ENCODE measurements at regions not wholly inside any gene's neighbourhood (a gene's known extent, or its start where the extent isn't known, plus 50 kb on each side); places are given as distances from the start of the nearest gene placed in this dataset.
"Not testable (repeated sequence)": the region's sequence is repeated elsewhere in the genome, so short reads cannot be mapped to it uniquely, and the experiment has no call there.

GRCh38 chr5:86977190-86977589 lies 290.5 kb upstream of the RASA1 start:
- DNase-seq (ENCODE audit: low read depth): no peak

GRCh38 chr5:86977808-86978207 lies 289.9 kb upstream of the RASA1 start:
- DNase-seq (ENCODE audit: low read depth): no peak

DNA sequence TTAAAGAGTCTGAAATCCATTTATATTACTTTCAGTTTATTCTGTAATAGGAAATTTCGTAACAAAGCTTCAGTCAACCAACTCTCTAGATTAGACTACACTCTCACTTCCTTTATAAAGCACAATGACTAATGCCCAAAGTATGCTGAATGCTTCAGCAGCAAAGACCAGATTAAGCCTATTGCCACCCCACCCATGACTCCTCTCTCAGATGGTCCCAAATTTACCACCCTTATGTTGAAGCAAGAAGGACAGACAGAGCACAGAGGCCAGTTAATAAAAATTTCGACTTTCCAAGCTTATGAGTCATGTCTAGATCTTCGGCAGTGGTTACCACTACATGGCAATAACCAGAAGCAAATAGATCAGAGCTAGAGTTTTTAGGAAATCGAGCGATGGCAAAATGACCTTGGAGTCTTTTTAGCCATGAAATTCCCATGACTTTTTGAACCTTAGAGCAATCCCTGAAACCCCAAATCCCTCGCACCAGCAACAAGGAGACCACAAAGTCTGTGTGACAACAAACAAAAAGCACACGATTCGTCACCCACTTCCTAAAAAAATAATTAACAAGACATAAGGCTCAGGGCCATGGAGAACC lies 287.8 kb upstream of the RASA1 start:
- no peak for DNase-seq (ENCODE audit: low read depth)

GRCh38 chr5:86981898-86982297 lies 285.8 kb upstream of the RASA1 start:
- no peak for DNase-seq (ENCODE audit: low read depth)

DNA sequence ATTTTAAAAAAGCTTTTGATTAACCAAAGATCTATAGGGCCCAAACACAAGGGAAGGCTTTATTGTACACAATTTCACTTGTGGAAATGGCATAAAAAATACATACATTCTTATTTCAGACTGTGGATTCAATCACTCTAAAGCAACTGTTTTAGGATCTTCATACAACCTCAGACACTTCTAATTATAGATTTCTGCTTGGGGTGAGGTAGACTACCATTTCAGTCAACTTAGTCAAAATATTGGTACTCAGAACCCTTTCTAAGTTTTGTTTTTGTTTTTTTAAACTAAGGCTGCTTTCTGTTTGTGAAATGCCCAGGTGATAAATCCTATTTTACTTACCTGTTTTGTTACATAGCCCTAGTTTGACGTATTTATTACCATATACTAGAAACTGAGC lies 284.5 kb upstream of the RASA1 start:
- DNase-seq (ENCODE audit: low read depth): no peak

DNA sequence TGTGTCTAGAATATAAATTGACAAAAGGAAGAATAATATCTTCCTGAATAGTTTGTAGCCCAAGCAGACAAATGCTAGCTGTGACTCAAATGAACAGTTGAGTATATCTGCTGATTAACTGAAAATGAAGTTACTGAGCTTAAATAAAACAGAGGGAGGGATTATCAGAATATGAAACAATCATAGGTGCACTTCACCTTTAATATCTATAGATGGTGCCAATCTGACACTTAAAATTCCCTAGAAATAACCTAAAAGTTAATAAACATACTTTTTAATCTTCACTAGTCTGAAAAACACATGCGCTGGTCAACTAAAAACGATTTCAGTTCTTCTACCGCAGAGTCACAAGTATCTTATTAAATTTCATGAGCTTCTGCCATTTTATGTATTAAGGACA lies 280.8 kb upstream of the RASA1 start:
- DNase-seq (ENCODE audit: low read depth): no peak

GRCh38 chr5:86997516-86997915 lies 270.2 kb upstream of the RASA1 start:
- DNase-seq (ENCODE audit: low read depth): no peak

DNA sequence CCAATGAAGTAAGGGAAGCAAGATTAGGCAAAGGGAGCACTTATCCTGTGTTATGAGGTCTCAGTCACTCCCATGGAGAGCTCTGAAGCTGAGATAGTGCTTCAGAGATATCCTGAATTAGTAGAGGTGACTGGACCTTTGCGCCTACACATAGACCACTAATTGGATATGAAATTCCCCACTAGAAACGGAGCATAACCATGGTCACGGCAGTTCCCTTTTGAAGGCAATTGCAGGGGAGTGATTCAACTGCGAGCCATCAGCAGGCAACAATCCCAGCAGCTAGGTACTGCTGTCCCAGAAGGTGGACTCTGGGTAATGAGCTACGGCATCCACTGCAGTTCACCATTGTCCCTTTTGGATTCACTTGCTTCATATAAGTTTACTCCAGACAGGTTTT lies 267.7 kb upstream of the RASA1 start:
- no peak for DNase-seq (ENCODE audit: low read depth)

DNA sequence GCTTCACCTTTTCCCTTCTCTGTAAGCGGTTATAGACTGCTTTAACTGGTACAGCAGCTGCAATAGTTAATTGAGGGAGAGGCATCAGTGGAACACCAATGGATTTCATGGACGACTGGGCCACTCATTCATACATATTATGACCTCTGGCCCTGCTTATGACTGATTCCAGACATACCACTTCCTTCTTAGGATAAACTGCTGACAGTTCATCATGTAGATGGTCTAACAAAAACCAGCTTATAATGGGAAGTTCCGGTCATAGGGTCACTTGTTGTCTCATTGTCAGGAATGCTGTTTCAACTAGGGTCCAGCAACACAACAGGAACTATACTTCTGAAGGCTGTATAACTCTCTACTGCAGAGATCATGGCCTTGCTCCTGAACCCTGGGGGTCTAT lies 265.2 kb upstream of the RASA1 start:
- no peak for DNase-seq (ENCODE audit: low read depth)

GRCh38 chr5:87004101-87004500 lies 263.6 kb upstream of the RASA1 start:
- DNase-seq (ENCODE audit: low read depth): no peak

GRCh38 chr5:87007737-87008136 lies 259.9 kb upstream of the RASA1 start:
- DNase-seq (ENCODE audit: low read depth): no peak

DNA sequence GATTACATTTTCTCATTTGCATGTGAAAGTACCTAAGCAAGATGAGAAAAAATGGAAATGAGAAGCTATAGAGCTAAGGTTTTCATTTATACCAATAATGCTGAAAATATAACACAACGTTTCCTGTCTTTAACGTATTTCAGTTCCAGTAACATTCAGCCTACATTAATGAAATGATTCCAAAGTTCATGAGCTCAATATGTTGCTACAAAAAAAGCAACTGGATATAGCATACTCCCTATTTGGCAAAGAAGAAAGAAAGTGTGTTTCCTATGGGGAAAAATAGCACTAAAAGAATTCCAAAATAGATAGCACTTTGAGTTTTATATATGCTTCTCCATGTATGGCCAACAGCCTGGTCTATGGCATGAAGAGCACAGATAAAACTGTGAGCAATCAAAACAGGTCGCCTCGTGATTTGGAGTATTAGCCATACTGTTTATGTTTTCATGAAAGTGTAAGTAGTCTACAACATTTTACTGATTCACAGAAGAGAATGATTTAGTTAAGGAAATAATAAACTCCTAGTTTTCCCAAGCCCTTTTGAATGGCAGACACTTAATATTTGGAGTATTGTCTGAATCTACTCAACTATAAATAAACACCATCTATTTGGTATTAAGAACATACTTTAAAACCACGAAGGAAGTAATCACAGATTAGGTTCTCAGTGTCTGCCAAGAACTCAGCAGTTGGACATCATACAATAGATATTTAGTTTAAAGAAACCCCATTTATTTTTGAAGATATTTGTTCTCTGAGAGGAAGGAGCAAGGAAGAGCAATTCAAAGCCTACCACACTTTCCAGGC lies 258.7 kb upstream of the RASA1 start:
- DNase-seq (ENCODE audit: low read depth): no peak

GRCh38 chr5:87010736-87011135 lies 256.9 kb upstream of the RASA1 start:
- DNase-seq (ENCODE audit: low read depth): no peak

DNA sequence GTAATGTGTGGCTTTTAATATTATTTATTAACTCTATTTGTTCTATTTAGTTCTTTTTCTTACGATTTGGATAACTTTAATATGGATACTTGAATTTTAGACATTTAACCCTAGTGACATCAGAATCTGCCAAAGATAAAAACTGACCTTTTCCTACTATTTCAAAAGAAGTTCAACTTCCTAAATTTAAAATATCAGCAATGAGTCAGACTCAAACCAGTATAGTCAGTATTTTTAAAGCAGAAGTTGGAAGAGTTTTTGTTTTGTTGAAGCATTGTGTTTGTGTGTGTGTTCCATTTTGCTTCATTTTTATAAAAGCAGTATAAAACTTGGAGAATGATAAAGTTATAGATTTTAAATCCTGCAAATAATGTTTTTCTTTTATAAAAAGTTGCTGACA lies 251.8 kb upstream of the RASA1 start:
- DNase-seq (ENCODE audit: low read depth): no peak

- DNase-seq (ENCODE audit: low read depth): peak; percentile 4
These were observed 247.4 kb upstream of the RASA1 start for GRCh38 chr5:87020099-87020934.

DNA sequence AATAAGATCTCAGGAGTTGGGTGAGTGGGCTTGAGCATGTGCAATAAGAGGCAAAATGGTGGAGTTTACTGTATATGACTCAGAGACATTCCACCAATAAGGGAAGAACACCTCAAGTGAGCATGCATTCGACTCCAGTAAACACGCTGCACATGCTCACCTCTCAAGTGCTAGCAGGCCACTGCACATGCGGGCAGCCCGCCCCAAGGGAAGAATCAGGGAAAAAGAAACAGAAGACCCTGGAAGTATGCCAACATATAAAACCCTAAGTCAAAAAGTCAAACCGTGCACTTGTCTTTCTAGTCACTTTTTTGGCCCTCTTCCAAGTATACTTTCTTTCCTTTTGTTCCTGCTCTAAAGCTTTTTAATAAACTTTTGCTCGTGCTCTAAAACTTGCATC lies 245.3 kb upstream of the RASA1 start:
- DNase-seq (ENCODE audit: low read depth): no peak

- DNase-seq (ENCODE audit: low read depth): no peak
These were observed 240.1 kb upstream of the RASA1 start for GRCh38 chr5:87027570-87027969.

DNA sequence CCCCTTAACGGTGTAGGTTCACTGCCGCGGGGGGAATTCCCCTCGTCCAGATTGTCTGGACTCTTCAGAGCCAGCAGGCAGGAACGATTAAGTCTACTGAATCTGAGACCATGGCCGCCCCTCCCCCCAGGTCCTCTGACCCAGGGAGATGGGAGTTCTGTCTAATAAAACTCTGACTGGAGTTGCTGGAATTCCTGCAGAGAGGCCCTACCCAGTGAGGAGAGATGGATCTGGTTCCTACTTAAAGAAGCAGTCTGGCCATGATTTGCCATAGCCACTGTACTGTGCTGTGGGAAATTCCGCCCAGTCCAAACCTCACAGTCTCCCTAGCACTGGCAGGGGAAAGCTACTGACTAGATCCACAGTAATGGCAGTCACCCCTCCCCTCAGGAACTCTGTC lies 237.7 kb upstream of the RASA1 start:
- DNase-seq (ENCODE audit: low read depth): no peak

DNA sequence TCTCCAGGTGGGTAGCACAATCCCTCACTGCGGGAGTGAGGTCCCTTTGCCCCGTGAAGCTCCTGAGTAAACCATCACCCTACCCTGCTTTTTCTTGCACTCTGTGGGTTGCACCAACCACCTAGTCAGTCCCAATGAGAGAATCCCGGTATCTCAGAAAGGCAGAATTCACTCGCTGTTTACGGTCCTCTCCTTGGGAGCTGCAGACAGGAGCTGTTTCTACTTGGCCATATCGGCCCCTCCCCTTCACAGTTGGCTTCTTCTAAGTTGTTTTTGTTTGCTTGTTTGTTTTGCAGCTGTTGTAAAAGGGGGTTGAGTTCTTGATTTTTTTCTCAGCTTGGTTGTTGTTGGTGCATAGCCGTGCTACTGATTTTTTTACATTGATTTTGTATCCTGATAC lies 237.0 kb upstream of the RASA1 start:
- no peak for DNase-seq (ENCODE audit: low read depth)

- DNase-seq (ENCODE audit: low read depth): no peak
These were observed 233.1 kb upstream of the RASA1 start for GRCh38 chr5:87034557-87034956.

- DNase-seq (ENCODE audit: low read depth): no peak
These were observed 225.1 kb upstream of the RASA1 start for GRCh38 chr5:87042554-87042953.

- no peak for DNase-seq (ENCODE audit: low read depth)
These were observed 219.5 kb upstream of the RASA1 start for GRCh38 chr5:87048156-87048555.

- not testable (repeated sequence) for DNase-seq (ENCODE audit: low read depth)
These were observed 218.7 kb upstream of the RASA1 start for GRCh38 chr5:87049012-87049411.
